Transverse colon (tissue), 4 donors: ENCODE measurements at regions not wholly inside any gene's neighbourhood (a gene's known extent, or its start where the extent isn't known, plus 50 kb on each side); places are given as distances from the start of the nearest gene placed in this dataset.
"Not testable (repeated sequence)": the region's sequence is repeated elsewhere in the genome, so short reads cannot be mapped to it uniquely, and the experiment has no call there.

ENCODE experiments used
- DNase-seq: peaks from one replicate; pipeline ENCODE4 v3.0.0-alpha.2; 2019
- H3K27ac ChIP-seq, 4 donors: fragments of 200-600 bp; sonication (generic); 2 replicates each; pipeline ENCODE4 v1.5.1; 2016 to 2018; ENCODE audit warnings: inconsistent platforms in 4 of 4
- H3K27me3 ChIP-seq: fragments of 200-600 bp; sonication (generic); 2 replicates; pipeline ENCODE4 v1.5.1; 2017; ENCODE audit warnings: inconsistent platforms
- H3K36me3 ChIP-seq, 4 donors: fragments of 200-600 bp; sonication (generic); 2 replicates each; pipeline ENCODE4 v1.5.1; 2017 to 2019; ENCODE audit warnings: inconsistent platforms in 4 of 4
- H3K4me1 ChIP-seq, 4 donors: fragments of 200-600 bp; sonication (generic); 2 replicates each; pipeline ENCODE4 v1.5.1; 2017 to 2020; ENCODE audit warnings: inconsistent platforms in 4 of 4
- H3K4me3 ChIP-seq, 4 donors: fragments of 200-600 bp; sonication (generic); 1 replicate in 1 of 4; 2 replicates in 3 of 4; pipeline versions ENCODE4 v1.5.1 to v1.6.1; 2017 to 2019; ENCODE audit warnings: inconsistent platforms in 4 of 4
- H3K9me3 ChIP-seq, 2 donors: fragments of 200-600 bp; sonication (generic); 2 replicates each; pipeline ENCODE4 v1.5.1; 2017 to 2019; ENCODE audit warnings: inconsistent platforms in 2 of 2
- CTCF ChIP-seq, 5 experiments: fragments of 200-600 bp in 3 of 5; fragments of 450-650 bp in 2 of 5; sonication (generic) in 3 of 5; IDR thresholded peaks; 1 replicate in 2 of 5; 2 replicates in 3 of 5; pipeline ENCODE4 v1.5.1; 2016 to 2017; ENCODE audit warnings: antibody characterized with exemption in 5 of 5, inconsistent platforms in 3 of 5, mild to moderate bottlenecking in 2 of 5, moderate library complexity in 1 of 5
- EP300 ChIP-seq: sonication (generic); formaldehyde crosslinking; IDR thresholded peaks from one replicate; pipeline ENCODE4 v1.6.1; 2017; ENCODE audit warnings: antibody characterized with exemption, low read depth
- POLR2A ChIP-seq: fragments of 450-650 bp; IDR thresholded peaks from one replicate; pipeline ENCODE4 v1.6.1; 2016; ENCODE audit warnings: antibody characterized with exemption, mild to moderate bottlenecking, moderate library complexity
- POLR2AphosphoS5 ChIP-seq, 3 donors: sonication (generic); formaldehyde crosslinking; IDR thresholded peaks; one replicate each; pipeline ENCODE4 v1.6.1; 2016; ENCODE audit warnings: antibody characterized with exemption in 3 of 3
- WGBS, 2 donors: methylation state at CpG; one replicate each; pipeline ENCODE4 v1.1.5; 2018; ENCODE audit warnings: low coverage in 1 of 2; 5-methylcytosine and 5-hydroxymethylcytosine counted together
- in situ Hi-C, 4 donors: fragments of 200-750 bp; cut with MboI; loops; one replicate each; pipeline versions ENCODE4 v1.15.0 to v1.15.1; 2017; ENCODE audit warnings: low sequenced_read_pairs in 3 of 4, low pct_ligation_motif_present in 1 of 4, low pct_unique_long_range_greater_than_20kb in 1 of 4
- intact Hi-C: fragments of 100-400 bp; cut with DNase I; formaldehyde crosslinking; loops from one replicate; pipeline ENCODE4 v1.15.1; 2023; ENCODE audit warnings: low total_unique reads

GRCh38 chr3:177353140-177353539 lies 155.9 kb upstream of the TBL1XR1 start:
- Histone ChIP-seq H3K4me1 (peaks cover 28 to 72% (median 38%) of the 10 kb centered on the region in 4 donors), H3K4me3 (no peak overlapping the region), H3K27ac (no peak overlapping the region), H3K36me3 (no peaks in the 10 kb centered on the region), H3K27me3 (no peaks in the 10 kb centered on the region), H3K9me3 (no peaks in the 10 kb centered on the region)
- WGBS, 2 donors, result 86 to 88% methylated on average over 8 of the region's 8 CpGs
- intact Hi-C loops (no loop called here), in situ Hi-C loops (loop anchor here in 2 of 4 donors (10.0 to 25.0 kb wide), 4 partner anchors 158 to 298 kb away; partner anchors contain the start of gene TBL1XR1 (in 2 of the 2))
- TF ChIP-seq CTCF (IDR thresholded peaks at IDR 0.05) (no peak), POLR2AphosphoS5 (IDR thresholded peaks at IDR 0.05) (no peak), POLR2A (no peak), EP300 (no peak)
- DNase-seq, result no peak

- 79 to 93% methylated on average over 1 to 3 of the region's 3 CpGs for WGBS, 2 donors
- H3K27me3 ChIP-seq, H3K4me3 ChIP-seq, H3K9me3 ChIP-seq, DNase-seq, intact Hi-C loops, H3K27ac ChIP-seq, H3K36me3 ChIP-seq: not testable (repeated sequence)
- H3K4me1 ChIP-seq, result peaks cover 31 to 73% (median 44%) of the 10 kb centered on the region in 4 donors
- in situ Hi-C loops, result loop anchor here in 2 of 4 donors (10.0 to 25.0 kb wide), 4 partner anchors 159 to 299 kb away; partner anchors contain the start of gene TBL1XR1 (in 2 of the 2)
Observed at GRCh38 chr3:177353879-177354278, 156.6 kb upstream of the TBL1XR1 start.

- in situ Hi-C loops, result loop anchor here in 2 of 4 donors (10.0 to 25.0 kb wide), 4 partner anchors 160 to 300 kb away; partner anchors contain the start of gene TBL1XR1 (in 2 of the 2)
- no peak overlapping the region for H3K27ac ChIP-seq
Observed at GRCh38 chr3:177354466-177354865, 157.2 kb upstream of the TBL1XR1 start.

GRCh38 chr3:177356113-177356512 lies 158.8 kb upstream of the TBL1XR1 start:
- in situ Hi-C loops (loop anchor here in 2 of 4 donors (10.0 to 25.0 kb wide), 4 partner anchors 161 to 301 kb away; partner anchors contain the start of gene TBL1XR1 (in 2 of the 2)), intact Hi-C loops (loop anchor here (5.0 kb wide), 1 partner anchor 304 kb away; no protein-coding TSS in a partner anchor)
- DNase-seq, result no peak
- H3K9me3 ChIP-seq, result no peaks in the 10 kb centered on the region
- TF ChIP-seq POLR2AphosphoS5 (IDR thresholded peaks at IDR 0.05) (no peak), CTCF (IDR thresholded peaks at IDR 0.05) (no peak), POLR2A (no peak), EP300 (no peak)
- WGBS, 2 donors, result 97 to 100% methylated on average over 2 to 3 of the region's 3 CpGs
- no peaks in the 10 kb centered on the region for H3K36me3 ChIP-seq
- peak overlapping the region; percentile 91 to 97 (median 94) for H3K27ac ChIP-seq
- no peak overlapping the region for H3K4me3 ChIP-seq
- no peaks in the 10 kb centered on the region for H3K27me3 ChIP-seq
- H3K4me1 ChIP-seq, result peaks cover 32 to 69% (median 56%) of the 10 kb centered on the region in 4 donors

More at GRCh38 chr3:177354466-177354865, 157.2 kb upstream of the TBL1XR1 start:
- intact Hi-C loops, result no loop called here
- no peak for DNase-seq
- WGBS, 2 donors, result 68 to 94% methylated on average over 4 of the region's 4 CpGs
- Histone ChIP-seq H3K4me3 (no peak overlapping the region), H3K9me3 (no peaks in the 10 kb centered on the region), H3K27me3 (no peaks in the 10 kb centered on the region), H3K36me3 (no peaks in the 10 kb centered on the region), H3K4me1 (peaks cover 37 to 73% (median 49%) of the 10 kb centered on the region in 4 donors)
- TF ChIP-seq POLR2AphosphoS5 (IDR thresholded peaks at IDR 0.05), result no peak
- no peak for TF ChIP-seq CTCF (IDR thresholded peaks at IDR 0.05)
- no peak for TF ChIP-seq EP300
- TF ChIP-seq POLR2A, result no peak
